HEK293 (cell line): ENCODE measurements at regions not wholly inside any gene's neighbourhood (a gene's known extent, or its start where the extent isn't known, plus 50 kb on each side); places are given as distances from the start of the nearest gene placed in this dataset.
"Not testable (repeated sequence)": the region's sequence is repeated elsewhere in the genome, so short reads cannot be mapped to it uniquely, and the experiment has no call there.

ENCODE experiments used
- ATF2 ChIP-seq: fragments of 450-650 bp; formaldehyde crosslinking; IDR thresholded peaks from 2 replicates; pipeline ENCODE4 v1.5.1; 2016; ENCODE audit warnings: missing biosample characterization, missing genetic modification characterization, low read depth
- BCL11A ChIP-seq: fragments of 450-650 bp; formaldehyde crosslinking; IDR thresholded peaks from 2 replicates; pipeline ENCODE4 v1.5.1; 2016; ENCODE audit warnings: low read depth, missing biosample characterization, missing genetic modification characterization
- CTCF ChIP-seq: fragments of 450-650 bp; formaldehyde crosslinking; IDR thresholded peaks from 2 replicates; pipeline ENCODE4 v1.5.1; 2016; ENCODE audit warnings: missing biosample characterization, missing genetic modification characterization
- HOXA7 ChIP-seq: sonication (generic); formaldehyde crosslinking; IDR thresholded peaks from 2 replicates; pipeline ENCODE4 v1.8.1; 2022; ENCODE audit warnings: missing genetic modification reagents, borderline replicate concordance
- KLF17 ChIP-seq: fragments of 450-650 bp; formaldehyde crosslinking; IDR thresholded peaks from 2 replicates; pipeline ENCODE4 v1.5.1; 2016; ENCODE audit warnings: missing biosample characterization, missing genetic modification characterization
- MYNN ChIP-seq: fragments of 450-650 bp; formaldehyde crosslinking; IDR thresholded peaks from 2 replicates; pipeline ENCODE4 v1.5.1; 2016; ENCODE audit warnings: missing biosample characterization, missing genetic modification characterization, borderline replicate concordance
- ZNF121 ChIP-seq: fragments of 450-650 bp; formaldehyde crosslinking; IDR thresholded peaks from 2 replicates; pipeline ENCODE4 v1.5.1; 2016; ENCODE audit warnings: missing biosample characterization, missing genetic modification characterization
- ZNF169 ChIP-seq: fragments of 450-650 bp; formaldehyde crosslinking; IDR thresholded peaks from 2 replicates; pipeline ENCODE4 v1.5.1; 2016; ENCODE audit warnings: missing biosample characterization, missing genetic modification characterization
- ZNF202 ChIP-seq: fragments of 450-650 bp; formaldehyde crosslinking; IDR thresholded peaks from 2 replicates; pipeline ENCODE4 v1.5.1; 2016; ENCODE audit warnings: missing biosample characterization, missing genetic modification characterization, borderline replicate concordance
- ZNF24 ChIP-seq: fragments of 450-650 bp; formaldehyde crosslinking; IDR thresholded peaks from 2 replicates; pipeline ENCODE4 v1.5.1; 2016; ENCODE audit warnings: missing biosample characterization, missing genetic modification characterization
- ZNF518A ChIP-seq: fragments of 450-650 bp; formaldehyde crosslinking; conservative IDR thresholded peaks from 2 replicates; pipeline ENCODE4 v1.5.1; 2016; ENCODE audit warnings: low read depth, missing biosample characterization, missing genetic modification characterization
- ZNF549 ChIP-seq: fragments of 450-650 bp; IDR thresholded peaks from 2 replicates; pipeline ENCODE4 v1.5.1; 2018; ENCODE audit warnings: missing biosample characterization, missing genetic modification characterization, mild to moderate bottlenecking, inconsistent platforms, moderate library complexity
- ZNF561 ChIP-seq: fragments of 450-650 bp; IDR thresholded peaks from 2 replicates; pipeline ENCODE4 v1.5.1; 2018; ENCODE audit warnings: missing biosample characterization, missing genetic modification characterization, borderline replicate concordance

- TF ChIP-seq HOXA7 (CRISPR knock-in tag); CTCF (tag by site-specific recombination); ZNF561 (tag by site-specific recombination); ZNF549 (tag by site-specific recombination); BCL11A (tag by site-specific recombination); ZNF121 (tag by site-specific recombination); ATF2; KLF17; ZNF24 (tag by site-specific recombination); ZNF169 (tag by site-specific recombination); ZNF202 (tag by site-specific recombination); ZNF518A (tag by site-specific recombination); MYNN: not testable (repeated sequence)
Measured at GRCh38 chr7:32722837-32723236, 168.7 kb downstream of the KBTBD2 start.
